Retina (tissue), 1 donor: ENCODE measurements at regions not wholly inside any gene's neighbourhood (a gene's known extent, or its start where the extent isn't known, plus 50 kb on each side); places are given as distances from the start of the nearest gene placed in this dataset.

ENCODE experiments used
- DNase-seq: peaks from one replicate; pipeline ENCODE4 v3.0.0-alpha.2; 2016

DNA sequence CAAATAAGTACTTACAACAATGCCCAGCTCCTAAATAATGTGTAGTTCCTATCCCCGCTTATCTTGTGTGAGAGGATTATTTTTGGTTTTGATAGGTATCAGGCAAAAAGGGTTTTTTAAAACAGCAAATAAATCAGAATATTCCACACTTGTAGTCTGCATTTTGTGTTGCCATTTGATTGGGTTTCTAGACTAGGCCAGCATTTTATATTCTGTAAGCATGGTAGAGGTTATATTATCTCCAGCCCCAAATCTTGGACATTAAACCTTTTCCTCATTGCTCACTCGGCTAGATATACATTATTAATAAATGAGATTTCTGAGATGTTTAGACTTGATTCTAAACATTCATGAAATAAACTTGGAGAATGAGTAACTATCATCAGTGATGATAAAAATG, 165.7 kb upstream of the C1orf21 start:
- no peak for DNase-seq

DNA sequence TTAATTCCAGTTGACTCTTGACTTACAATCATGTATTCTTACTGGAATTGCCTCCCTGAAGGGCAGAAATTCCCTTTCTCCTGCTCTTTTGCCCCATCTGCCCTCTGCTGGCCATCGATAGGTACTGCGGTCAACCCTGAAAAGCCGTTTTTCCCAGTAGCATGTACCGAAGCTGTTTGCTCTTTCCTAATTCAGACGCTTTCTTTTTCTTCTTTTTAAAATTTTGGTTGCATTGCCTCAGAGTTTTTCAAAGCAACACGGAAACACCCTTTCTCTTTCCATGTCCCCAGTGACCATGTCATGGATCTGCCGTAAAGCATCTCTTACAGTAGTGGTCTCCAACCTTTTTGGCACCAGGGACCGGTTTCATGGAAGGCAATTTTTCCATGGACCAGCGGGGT, 164.2 kb upstream of the C1orf21 start:
- DNase-seq, result peak; percentile 54

DNA sequence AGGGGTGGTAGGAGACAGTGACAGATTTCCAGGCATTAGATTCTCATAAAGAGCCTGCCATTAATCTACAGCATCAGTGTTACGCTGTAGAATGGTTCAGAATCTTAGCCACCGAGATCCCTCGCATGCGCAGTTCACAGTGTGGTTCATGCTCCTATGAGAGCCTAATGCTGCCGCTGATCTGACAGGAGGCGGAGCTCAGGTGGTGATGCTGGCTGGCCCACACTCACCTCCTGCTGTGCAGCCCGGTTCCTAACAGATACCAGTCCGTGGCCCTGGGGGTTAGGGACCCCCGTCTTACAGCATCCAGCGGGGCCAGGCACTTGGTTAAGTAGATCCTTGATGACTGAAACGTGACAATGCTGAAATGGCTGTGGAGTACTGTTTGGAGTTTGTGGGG, 163.6 kb upstream of the C1orf21 start:
- DNase-seq, result peak; percentile 37

DNA sequence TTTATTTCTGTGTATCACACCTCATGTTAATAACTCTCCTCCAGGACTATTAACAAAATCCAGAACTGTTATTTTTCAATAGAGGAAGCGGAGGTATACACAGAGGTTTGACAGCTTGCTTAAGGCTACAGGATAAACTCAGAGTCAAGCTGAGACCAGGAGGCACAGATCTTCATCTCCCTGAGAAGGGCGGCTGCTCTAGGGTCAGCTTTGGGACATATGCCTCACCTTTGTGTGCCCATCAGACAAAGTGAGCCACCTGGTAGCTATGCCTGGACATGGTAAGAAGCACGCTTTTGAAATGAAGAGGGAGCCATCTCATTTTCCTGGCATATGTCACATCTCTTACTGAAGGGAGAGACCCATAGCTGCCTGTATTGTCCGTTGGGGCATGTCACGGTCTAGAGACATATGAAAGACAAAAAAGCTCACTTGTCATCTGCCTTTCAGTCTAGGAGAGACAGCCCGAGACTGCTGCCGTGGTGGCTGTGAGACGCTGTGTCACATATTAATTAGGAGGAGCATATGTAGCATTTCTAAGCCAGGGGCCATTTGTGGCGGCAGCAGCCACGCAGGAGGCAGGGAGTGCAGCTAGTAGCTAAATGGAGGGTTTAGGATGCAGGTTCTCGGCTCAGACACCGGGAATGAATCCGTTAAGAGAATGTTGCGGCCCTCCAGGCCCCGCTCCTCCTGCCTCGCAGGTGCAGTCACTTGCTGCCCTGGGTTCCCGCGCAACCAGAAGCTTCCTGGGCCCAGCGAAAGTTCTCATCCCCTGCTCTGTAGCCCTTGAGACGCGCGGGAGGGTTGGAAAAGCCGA, 161.3 kb upstream of the C1orf21 start:
- peak; percentile 45 for DNase-seq

DNA sequence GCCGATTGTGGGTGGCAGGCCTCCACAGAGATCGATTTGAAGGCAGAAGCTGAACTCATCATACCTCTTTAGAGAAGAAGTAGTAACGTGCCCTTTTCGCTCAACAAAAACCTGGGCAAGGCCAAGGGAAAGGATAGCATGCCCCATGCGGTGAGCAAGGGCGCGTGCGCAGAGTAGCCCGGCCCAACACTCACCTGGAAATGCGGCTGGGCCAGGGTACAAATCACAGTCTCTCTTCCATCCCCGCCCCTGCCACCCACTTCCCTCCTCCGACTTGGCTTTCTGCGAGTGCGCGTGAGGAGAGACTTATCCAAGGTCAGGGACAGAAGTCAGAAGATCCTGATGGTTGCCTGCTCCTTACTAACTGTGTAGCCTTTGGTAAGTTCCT, 160.7 kb upstream of the C1orf21 start:
- DNase-seq, result no peak

DNA sequence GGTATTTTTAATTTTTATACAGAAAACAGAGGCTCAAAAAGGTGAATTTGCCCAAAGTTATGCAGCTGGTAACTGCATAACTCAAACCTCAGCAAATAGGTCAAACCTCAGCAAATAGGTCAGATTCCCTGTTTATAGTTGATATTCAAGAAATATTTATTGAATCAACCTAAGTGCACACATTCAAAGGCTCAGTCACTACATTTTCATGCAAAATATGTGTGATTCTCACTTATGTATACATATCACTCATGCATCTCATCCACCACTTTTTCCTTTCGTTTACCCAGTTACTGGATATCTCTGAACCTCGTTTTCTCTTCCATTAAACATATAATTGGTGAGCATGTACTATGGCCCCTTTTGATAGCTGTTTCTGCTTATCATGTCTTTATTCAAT, 158.3 kb upstream of the C1orf21 start:
- no peak for DNase-seq

DNA sequence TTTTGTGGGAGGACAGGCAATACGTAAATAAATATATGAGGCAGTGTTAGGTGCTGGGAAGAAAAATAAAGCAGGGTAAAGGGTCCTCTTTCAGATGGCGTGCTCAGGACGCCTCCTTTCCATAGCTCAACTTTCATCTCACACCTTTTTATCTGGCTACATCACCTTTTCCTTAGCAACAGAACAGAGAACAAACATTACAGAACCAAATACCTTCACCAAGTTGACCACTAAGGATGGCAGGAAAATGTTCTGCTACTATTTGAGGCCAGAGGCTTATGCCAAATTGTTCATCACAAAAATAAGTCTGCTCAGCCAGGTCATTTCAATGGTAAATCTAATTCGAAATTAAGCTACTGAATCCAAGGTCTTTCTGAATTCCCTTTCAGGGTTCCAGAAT, 149.2 kb upstream of the C1orf21 start:
- no peak for DNase-seq

DNA sequence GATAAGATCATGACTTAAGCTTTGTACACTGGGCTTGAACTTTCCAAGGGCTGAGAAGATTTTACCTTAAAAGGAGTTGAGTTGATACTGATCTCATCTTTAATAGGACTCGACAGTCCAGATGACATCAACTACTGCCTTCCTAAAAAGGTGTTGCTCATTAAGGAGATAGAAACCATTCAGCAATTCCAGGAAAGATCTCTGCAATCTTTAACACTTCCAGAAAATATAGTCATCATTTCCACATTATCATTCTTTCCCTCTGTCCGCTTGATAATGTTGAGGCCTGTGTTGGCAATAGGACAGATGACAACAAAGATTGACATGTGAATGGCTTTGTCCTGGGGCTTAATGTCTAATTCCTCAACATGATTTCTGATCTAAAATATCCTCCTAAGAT, 145.4 kb upstream of the C1orf21 start:
- no peak for DNase-seq

DNA sequence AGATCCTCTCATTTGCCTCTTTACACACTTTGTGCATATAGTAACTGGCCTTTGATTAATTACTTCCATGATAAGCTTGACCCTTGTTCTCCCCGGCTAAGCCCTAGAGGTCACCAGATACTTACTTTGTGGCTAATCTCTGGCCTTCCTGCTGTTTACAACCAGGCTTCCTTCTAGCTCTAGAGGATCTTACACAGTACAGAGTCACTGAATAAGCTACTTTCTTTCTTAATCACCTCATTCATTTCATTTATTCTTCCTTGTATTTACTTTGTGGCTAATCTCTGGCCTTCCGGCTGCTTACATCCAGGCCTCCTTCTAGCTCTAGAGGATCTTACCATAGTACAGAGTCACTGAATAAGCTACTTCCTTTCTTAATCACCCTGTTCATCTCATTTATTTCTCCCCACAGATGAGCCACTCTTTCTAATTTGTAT, 144.3 kb upstream of the C1orf21 start:
- no peak for DNase-seq

DNA sequence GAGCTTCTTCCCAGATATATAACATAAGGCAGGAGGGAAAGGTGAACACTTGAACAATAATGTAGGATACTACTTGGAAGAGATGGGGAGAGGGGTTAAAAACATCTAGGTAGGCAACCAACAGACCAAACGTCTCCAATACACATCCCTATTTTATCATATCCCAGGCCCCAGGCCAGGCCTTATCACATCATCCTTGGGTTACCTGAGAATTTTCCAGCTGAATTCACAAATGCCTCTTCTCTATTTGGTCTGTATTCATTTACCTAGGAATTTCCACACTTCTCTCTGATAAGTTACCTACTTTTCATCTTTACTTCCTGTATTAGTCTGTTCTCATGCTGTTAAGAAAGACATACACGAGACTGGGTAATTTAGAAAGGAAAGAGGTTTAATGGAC, 141.9 kb upstream of the C1orf21 start:
- no peak for DNase-seq

DNA sequence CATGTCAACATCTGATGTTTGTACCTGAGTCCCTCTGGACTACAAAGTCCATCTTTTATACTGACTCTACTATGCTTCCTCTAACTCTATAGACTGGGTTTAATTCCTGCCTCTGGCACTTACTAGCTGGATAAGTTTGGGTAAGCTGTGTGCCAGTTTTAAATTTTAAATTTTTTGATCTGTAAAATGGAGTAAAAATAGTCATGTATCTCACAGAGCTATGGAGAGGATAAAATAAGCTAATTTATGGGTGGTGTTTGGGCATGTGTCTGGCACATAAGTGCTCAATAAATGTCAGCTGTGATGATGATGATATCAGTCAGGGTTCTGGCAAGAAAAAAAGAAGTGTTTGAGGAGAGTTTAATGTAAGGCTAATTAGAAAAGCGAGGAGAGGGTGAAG, 139.2 kb upstream of the C1orf21 start:
- DNase-seq, result no peak

DNA sequence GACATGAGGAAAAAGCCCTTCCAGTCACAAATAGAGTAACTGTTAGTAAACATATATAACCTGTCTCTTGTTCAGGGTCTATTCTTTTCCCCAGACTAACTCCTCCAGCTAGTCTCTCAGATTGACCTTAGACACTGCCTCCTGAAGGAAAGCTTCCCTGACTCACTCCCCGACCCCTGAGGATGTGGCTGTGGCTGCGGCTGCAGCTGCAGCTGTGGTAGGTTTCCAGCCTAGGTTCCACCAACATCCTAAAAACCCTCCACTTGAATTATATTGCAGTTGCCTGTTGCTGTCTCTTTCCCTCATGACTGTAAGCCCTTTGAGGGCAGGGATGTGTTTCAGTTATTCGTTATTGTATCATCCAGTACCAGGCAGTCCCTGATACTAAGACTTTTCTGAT, 132.9 kb upstream of the C1orf21 start:
- no peak for DNase-seq

DNA sequence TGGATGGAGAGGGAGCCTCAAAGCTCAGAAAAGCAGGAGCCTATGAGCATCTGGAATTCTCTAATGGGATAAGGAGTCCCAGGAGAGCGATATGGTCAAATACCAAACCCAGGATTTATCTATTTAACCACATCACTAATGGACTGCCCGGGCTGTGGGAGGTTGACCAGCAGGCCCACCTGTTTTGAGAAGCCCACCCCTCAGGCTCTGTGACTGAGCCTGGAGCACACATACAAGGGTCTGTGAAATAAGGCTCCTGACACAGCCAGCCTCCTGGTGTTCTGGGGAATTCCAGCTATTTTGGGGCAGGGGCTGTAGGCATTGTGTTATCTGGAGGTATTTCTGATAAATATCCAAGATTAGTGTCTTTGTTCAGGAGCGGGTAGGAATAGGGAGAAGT, 132.0 kb upstream of the C1orf21 start:
- no peak for DNase-seq

DNA sequence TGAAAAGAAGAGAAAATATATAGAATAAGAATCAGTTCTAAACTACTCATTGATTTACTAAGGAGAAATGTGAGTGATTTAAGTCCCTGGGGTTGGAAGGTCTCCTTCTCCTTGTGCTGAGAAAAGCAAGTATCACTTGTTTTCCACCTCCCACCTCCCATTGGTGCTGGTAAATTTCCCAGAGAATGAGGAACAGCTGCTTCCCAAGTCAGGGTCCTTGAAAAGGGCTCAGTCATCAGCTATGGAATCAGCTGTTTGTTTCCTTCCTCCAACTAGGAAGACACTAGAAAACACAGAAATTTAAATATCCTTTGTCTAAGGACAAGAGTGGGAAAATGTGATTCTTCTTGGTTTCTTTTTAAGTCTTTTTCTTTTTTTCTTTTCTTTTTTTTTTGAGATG, 131.3 kb upstream of the C1orf21 start:
- no peak for DNase-seq

DNA sequence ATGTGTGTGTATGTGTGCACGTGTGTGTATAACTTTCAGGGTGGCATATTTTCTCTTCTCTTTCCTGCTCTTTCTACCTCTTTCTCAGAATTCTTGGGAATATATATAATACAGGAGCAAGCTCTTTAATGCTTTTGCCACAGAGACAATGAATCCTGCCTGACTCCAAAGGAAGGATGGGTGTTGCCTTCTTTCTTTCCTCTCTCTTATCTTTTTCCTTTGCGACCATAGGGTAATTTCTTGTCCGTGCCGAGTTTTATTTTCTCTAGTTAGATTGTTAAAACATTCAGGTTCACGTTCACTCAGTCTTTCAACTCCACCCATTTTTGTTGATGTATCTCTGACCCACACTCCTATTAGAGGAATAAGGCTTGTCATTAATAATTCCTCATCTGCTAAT, 129.0 kb upstream of the C1orf21 start:
- no peak for DNase-seq

DNA sequence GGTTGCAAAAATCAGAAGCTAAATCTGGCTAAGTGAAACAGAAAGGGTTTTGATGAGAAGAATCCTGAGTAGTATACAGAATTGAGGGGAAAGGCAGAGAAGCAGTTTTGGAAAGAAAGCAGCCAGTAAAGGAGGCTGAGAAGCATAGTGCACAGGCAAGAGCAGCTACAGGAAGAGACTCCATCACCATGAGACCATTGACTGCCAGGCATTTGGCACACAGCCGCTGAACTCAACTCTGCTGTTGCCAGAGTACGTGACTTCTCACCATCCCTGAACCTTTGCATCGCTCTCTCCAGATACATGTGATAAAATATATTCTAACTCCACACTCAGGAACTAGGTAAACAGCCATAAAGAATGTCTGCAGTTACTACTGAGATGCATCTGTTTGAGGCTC, 128.3 kb upstream of the C1orf21 start:
- no peak for DNase-seq

DNA sequence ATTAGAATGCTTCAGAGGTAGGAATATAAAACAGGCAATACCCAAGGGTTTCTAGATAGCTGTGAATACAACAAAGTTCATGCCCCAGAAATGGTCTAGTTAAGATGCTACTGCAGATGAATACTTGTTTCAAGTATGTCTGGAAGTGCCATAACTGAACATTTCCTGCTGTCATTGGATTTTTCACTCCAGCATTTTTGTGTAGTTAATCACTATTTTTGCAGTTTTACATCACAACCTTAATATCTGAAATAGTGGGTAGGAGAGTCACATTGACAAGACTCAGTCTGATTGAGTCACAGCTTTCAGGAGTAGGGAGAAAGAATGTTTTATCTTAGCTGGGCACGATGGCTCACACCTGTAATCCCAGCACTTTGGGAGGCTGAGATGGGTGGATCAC, 126.4 kb upstream of the C1orf21 start:
- DNase-seq, result no peak

DNA sequence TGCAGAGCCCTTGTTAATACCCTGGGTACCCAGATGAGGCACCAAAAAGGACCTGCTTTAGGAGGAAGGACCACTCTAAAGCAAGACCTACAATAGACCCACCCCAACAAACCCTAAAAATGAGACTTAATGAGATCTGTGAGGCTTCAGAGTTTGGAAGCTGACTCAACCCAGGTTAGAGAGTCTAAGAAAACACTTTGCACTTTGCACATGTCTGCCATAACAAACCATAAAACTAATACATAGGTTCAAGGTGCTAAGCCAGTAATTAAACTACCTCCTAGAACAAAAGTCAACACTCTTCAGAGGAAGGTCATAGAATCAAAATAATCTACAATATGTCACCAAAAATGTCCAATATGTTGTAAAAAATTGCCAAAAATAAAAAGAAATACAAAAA, 124.7 kb upstream of the C1orf21 start:
- no peak for DNase-seq

DNA sequence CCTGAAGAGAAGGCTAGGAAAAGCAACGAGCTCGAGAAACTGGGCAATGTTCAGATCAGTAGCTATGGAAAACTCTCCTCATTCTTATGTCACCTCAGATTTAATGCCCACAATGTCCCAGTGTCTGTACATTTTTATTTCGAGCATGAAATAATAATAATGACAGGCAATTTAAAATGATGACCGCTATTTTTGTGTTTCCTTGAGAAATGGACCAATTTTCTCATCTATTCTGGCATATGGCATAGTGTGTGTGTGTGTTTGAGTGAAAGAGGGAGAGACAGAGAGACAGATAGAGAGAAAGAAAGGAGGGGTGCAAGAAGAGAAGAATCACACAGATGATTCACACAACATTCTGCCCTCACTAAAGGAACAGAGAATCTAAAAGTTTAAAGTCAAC, 119.1 kb upstream of the C1orf21 start:
- no peak for DNase-seq

DNA sequence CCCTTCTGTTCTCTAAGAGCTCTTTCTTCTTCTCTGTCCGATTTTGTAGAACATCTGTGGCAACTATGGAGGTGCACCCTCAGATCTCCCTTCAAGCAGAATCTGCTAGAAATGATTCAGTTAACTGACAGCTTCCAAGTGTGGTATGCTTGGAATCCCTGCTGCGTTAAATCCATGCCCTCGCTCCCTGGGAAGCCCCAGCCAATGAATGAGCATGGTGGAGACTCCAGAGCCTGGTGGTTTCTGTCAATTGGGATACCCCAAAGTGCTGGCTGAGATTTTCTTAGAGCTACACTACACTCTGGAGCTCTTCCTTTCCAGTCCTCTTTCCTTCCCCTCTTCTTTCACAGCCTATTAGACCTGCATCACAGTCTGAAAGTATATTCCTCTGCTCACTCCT, 116.3 kb upstream of the C1orf21 start:
- DNase-seq, result peak; percentile 21

DNA sequence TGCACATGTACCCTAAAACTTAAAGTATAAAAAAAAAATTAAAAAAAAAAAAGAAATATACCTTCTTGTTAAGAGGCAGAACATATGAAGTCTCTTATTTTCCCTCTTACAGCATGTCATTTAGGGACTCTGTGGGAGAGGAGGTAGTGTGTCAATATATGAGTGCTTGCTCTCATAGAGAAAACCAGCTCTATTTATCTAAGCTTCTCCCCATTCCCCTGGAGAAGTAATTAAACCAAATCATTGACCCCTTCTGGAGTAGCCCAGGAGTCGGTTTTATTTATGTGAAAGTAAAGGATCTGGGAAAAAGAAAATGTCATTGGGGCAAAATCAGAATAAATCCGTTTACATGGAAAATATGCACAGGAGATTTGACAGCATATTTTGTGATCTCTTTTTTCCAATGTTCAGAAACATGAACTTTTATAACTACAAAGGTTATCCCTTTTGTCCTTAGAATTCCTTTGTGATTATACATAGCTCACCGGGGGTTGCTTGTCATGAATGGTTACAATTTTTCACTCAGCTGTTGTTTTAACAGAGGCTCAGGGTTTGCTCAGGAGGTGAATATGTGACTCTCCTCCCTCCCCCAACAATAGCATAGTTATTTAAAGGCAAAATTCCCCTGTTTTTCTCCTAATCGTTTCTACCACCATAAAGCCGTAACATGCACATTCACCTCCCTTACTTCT, 114.5 kb upstream of the C1orf21 start:
- no peak for DNase-seq

DNA sequence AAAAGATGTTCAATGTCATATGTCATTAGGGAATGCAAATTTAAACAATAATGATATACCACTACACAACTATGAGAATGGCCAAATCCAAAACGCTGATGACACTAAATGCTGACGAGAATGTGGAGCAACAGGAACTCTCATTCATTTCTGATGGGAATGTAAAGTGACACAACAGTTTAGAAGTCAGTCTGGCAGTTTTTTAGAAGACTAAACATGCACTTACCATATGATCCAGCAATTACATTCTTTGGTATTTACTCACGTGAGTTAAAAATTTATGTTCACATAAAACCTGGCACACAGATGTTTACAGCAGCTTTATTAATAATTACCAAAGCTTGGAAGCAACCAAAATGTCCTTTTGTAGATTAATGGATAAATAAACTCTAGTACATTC, 110.4 kb upstream of the C1orf21 start:
- no peak for DNase-seq

DNA sequence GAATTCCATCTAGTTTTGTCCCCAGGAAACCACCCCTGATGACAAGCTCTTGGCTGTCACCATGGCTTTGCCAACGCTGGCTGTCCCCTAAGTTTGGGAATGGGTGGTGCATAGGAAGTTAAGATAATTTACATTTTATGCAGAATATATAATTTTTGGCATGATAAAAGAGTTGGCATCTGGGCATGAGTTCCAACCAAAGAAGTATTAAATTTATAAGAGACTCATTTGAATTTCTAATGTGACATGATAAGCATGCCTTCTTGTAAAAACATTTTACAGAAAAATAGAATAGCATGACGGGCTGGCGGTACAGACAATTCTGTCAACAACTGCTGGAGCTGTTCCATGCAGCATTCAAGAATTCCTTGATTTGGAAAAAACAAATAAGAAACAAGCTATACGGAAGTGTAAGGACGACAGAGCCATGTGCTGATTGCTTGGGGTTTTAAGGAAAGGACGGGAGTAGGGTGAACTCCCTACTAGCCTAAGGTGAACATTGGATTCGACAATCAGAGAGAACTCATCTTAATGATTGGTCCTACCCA, 106.8 kb upstream of the C1orf21 start:
- no peak for DNase-seq

DNA sequence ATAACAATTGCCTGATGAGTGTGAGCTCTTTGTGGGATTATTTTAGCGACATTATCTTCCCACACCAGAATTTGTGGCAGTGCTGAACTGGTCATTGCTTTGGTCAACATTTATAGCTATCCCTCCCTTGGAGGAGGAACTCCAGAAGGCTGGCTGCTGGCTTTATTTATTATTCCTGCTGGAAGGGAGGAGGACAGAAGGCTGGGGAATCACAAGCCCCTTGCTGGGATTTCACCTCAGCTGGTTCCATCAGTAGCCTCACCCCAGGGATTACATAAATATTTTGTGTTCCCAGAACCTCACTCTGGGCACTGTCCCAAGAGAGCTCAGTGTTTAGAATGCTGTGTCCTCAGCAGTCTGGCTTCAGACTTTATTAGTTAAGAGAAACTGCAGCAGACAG, 102.8 kb upstream of the C1orf21 start:
- DNase-seq, result no peak

DNA sequence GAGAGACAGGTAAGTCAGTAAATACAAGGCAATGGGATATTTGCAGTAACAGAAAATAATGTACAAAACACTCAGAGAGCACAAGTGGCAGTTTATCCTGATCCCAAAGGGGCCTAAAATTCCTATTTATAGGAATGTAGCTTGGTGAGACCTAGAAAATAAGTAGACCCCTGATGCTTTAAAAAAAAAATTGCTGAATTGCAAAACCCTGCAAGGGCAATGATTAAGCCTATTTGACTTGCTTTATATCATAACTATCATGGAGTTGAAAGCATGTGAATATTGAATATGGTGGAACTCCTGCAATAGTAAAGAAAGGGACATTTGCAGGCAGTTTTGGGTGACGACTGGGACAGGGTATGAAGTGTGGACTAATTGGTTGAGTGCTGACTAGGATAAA, 101.9 kb upstream of the C1orf21 start:
- no peak for DNase-seq
